SK-N-SH treated with all-trans-retinoic acid at 6 μM for 48 hours (cell line): ENCODE measurements at regions not wholly inside any gene's neighbourhood (a gene's known extent, or its start where the extent isn't known, plus 50 kb on each side); places are given as distances from the start of the nearest gene placed in this dataset.

Experiments used
- BACH2 ChIP-seq: fragments of 250-450 bp; sonication (Bioruptor Pico); IDR thresholded peaks from 2 replicates; pipeline ENCODE4 v1.9.0; 2021; ENCODE audit warnings: mild to moderate bottlenecking, borderline replicate concordance
- CSDC2 ChIP-seq: fragments of 250-450 bp; sonication (Bioruptor Pico); IDR thresholded peaks from 2 replicates; pipeline ENCODE4 v1.5.0; 2020; ENCODE audit warnings: mild to moderate bottlenecking, moderate library complexity
- ISL1 ChIP-seq: fragments of 250-450 bp; sonication (Bioruptor Pico); IDR thresholded peaks from 2 replicates; pipeline ENCODE4 v2.1.2; 2022; ENCODE audit warnings: mild to moderate bottlenecking, moderate library complexity
- RARB ChIP-seq: fragments of 250-450 bp; sonication (Bioruptor Pico); IDR thresholded peaks from 2 replicates; pipeline ENCODE4 v1.8.0; 2021; ENCODE audit warnings: mild to moderate bottlenecking, moderate library complexity
- SNAI2 ChIP-seq: fragments of 250-450 bp; sonication (Bioruptor Pico); IDR thresholded peaks from 2 replicates; pipeline ENCODE4 v1.5.0; 2020; ENCODE audit warnings: mild to moderate bottlenecking, moderate library complexity
- TCF4 ChIP-seq: fragments of 250-450 bp; sonication (Bioruptor Pico); IDR thresholded peaks from 2 replicates; pipeline ENCODE4 v1.8.0; 2021; ENCODE audit warnings: mild to moderate bottlenecking, moderate library complexity, borderline replicate concordance
- TOX ChIP-seq: fragments of 250-450 bp; sonication (Bioruptor Pico); IDR thresholded peaks from 2 replicates; pipeline ENCODE4 v1.8.0; 2021; ENCODE audit warnings: mild to moderate bottlenecking, moderate library complexity, borderline replicate concordance
- ZC3H10 ChIP-seq: fragments of 250-450 bp; sonication (Bioruptor Pico); IDR thresholded peaks from 2 replicates; pipeline ENCODE4 v1.5.1; 2021; ENCODE audit warnings: mild to moderate bottlenecking, moderate library complexity
- ZFP3 ChIP-seq: fragments of 250-450 bp; sonication (Bioruptor Pico); IDR thresholded peaks from 2 replicates; pipeline ENCODE4 v1.5.0; 2020; ENCODE audit warnings: mild to moderate bottlenecking, moderate library complexity
- ZFP30 ChIP-seq: fragments of 450-650 bp; formaldehyde crosslinking; IDR thresholded peaks from 2 replicates; pipeline ENCODE4 v1.5.0; 2022; ENCODE audit warnings: mild to moderate bottlenecking, moderate library complexity
- TF ChIP-seq, protein P1 (sequence below): fragments of 250-450 bp; sonication (Bioruptor Pico); IDR thresholded peaks from 2 replicates; pipeline ENCODE4 v1.8.0; 2020; ENCODE audit warnings: mild to moderate bottlenecking, moderate library complexity, borderline replicate concordance
- TF ChIP-seq, protein P2 (sequence below): fragments of 250-450 bp; sonication (Bioruptor Pico); IDR thresholded peaks from 2 replicates; pipeline ENCODE4 v1.5.1; 2020; ENCODE audit warnings: low read depth, mild to moderate bottlenecking, moderate library complexity
- TF ChIP-seq, protein P3 (sequence below): fragments of 250-450 bp; sonication (Bioruptor Pico); IDR thresholded peaks from 2 replicates; pipeline ENCODE4 v1.5.0; 2020; ENCODE audit warnings: mild to moderate bottlenecking, moderate library complexity

DNA sequence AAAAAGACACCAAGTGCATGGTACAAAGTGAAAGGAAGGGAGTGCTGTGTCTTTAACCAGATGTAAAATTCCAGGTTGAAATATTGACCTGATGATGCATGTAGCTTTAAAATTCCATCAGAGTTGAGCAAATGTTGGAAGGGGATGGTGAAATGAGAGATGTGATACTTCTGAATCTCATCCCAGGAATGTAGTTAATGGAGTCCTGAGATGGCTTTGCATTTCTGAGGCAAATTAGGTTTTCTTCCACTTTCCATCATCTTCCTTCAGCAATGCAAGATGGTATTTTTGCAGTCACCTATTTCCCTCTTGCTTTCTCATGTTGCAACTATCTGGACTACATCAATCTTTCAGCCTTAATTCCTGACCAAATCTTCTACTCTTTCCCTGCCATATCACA lies 194.1 kb upstream of the MIR17HG start:
- TF ChIP-seq, protein P1, sequence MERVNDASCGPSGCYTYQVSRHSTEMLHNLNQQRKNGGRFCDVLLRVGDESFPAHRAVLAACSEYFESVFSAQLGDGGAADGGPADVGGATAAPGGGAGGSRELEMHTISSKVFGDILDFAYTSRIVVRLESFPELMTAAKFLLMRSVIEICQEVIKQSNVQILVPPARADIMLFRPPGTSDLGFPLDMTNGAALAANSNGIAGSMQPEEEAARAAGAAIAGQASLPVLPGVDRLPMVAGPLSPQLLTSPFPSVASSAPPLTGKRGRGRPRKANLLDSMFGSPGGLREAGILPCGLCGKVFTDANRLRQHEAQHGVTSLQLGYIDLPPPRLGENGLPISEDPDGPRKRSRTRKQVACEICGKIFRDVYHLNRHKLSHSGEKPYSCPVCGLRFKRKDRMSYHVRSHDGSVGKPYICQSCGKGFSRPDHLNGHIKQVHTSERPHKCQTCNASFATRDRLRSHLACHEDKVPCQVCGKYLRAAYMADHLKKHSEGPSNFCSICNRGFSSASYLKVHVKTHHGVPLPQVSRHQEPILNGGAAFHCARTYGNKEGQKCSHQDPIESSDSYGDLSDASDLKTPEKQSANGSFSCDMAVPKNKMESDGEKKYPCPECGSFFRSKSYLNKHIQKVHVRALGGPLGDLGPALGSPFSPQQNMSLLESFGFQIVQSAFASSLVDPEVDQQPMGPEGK (CRISPR knock-in tag) = peak; percentile 86
- TF ChIP-seq RARB (CRISPR knock-in tag) = peak; percentile 57; the same call in 1 of the 2 replicates
- peak; percentile 90 for TF ChIP-seq ZC3H10 (CRISPR knock-in tag)
- TF ChIP-seq CSDC2 (CRISPR knock-in tag) = peak; percentile 90
- 0 out of 2 replicates have a peak, but pooled peaks have one; percentile 30 for TF ChIP-seq TCF4 (CRISPR knock-in tag)
- TF ChIP-seq ISL1 = peak; percentile 99
- TF ChIP-seq ZFP3 = peak; percentile 79
- TF ChIP-seq, protein P2, sequence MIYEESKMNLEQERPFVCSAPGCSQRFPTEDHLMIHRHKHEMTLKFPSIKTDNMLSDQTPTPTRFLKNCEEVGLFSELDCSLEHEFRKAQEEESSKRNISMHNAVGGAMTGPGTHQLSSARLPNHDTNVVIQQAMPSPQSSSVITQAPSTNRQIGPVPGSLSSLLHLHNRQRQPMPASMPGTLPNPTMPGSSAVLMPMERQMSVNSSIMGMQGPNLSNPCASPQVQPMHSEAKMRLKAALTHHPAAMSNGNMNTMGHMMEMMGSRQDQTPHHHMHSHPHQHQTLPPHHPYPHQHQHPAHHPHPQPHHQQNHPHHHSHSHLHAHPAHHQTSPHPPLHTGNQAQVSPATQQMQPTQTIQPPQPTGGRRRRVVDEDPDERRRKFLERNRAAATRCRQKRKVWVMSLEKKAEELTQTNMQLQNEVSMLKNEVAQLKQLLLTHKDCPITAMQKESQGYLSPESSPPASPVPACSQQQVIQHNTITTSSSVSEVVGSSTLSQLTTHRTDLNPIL (CRISPR knock-in tag) = peak; percentile 89
- TF ChIP-seq, protein P3, sequence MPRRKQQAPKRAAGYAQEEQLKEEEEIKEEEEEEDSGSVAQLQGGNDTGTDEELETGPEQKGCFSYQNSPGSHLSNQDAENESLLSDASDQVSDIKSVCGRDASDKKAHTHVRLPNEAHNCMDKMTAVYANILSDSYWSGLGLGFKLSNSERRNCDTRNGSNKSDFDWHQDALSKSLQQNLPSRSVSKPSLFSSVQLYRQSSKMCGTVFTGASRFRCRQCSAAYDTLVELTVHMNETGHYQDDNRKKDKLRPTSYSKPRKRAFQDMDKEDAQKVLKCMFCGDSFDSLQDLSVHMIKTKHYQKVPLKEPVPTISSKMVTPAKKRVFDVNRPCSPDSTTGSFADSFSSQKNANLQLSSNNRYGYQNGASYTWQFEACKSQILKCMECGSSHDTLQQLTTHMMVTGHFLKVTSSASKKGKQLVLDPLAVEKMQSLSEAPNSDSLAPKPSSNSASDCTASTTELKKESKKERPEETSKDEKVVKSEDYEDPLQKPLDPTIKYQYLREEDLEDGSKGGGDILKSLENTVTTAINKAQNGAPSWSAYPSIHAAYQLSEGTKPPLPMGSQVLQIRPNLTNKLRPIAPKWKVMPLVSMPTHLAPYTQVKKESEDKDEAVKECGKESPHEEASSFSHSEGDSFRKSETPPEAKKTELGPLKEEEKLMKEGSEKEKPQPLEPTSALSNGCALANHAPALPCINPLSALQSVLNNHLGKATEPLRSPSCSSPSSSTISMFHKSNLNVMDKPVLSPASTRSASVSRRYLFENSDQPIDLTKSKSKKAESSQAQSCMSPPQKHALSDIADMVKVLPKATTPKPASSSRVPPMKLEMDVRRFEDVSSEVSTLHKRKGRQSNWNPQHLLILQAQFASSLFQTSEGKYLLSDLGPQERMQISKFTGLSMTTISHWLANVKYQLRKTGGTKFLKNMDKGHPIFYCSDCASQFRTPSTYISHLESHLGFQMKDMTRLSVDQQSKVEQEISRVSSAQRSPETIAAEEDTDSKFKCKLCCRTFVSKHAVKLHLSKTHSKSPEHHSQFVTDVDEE (CRISPR knock-in tag) = no peak; the same call in 1 of the 2 replicates
- peak; percentile 77; the same call in 1 of the 2 replicates for TF ChIP-seq SNAI2 (CRISPR knock-in tag)
- TF ChIP-seq ZFP30 (CRISPR knock-in tag) = no peak
- peak; percentile 79; the same call in 1 of the 2 replicates for TF ChIP-seq TOX
- no peak for TF ChIP-seq BACH2 (CRISPR knock-in tag)
